Loucy (cell line): ENCODE measurements at regions not wholly inside any gene's neighbourhood (a gene's known extent, or its start where the extent isn't known, plus 50 kb on each side); places are given as distances from the start of the nearest gene placed in this dataset.

Experiments used
- CTCF ChIP-seq: fragments of 200-600 bp; sonication (generic); conservative IDR thresholded peaks from 2 replicates; pipeline ENCODE4 v1.5.1; 2014; ENCODE audit warnings: mild to moderate bottlenecking, antibody characterized with exemption, low read length
- EZH2phosphoT487 ChIP-seq: fragments of 200-600 bp; IDR thresholded peaks from 2 replicates; pipeline ENCODE4 v1.6.1; 2018; ENCODE audit warnings: antibody characterized with exemption, mild to moderate bottlenecking, moderate library complexity, borderline replicate concordance

DNA sequence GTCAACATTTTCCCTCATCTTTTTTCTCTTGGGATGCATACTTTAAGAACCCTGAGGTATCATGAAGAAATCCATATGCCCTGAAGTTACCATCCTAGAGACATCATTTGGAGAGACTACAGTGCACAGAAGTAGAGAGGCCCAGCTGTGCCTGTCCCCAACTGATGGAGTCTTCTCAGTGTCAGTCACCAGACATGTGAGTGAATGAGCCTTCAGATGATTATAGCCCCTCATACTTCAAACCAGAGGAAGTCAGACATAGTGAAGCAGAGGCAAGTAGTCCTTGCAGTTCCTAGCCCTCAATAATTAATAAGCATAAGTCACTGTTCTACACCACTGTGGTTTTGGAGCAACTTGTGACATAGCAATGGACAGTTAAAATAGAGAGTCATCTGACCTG, 194.4 kb upstream of the ITGA4 start:
- no peak for TF ChIP-seq CTCF
- no peak for TF ChIP-seq EZH2phosphoT487
